Astrocyte of the spinal cord (primary cell): ENCODE measurements at regions not wholly inside any gene's neighbourhood (a gene's known extent, or its start where the extent isn't known, plus 50 kb on each side); places are given as distances from the start of the nearest gene placed in this dataset.
A peak's percentile ranks its signal among the peaks of the same experiment; 100 is the strongest.

ENCODE experiments used
- DNase-seq: peaks from one replicate; pipeline ENCODE4 v3.0.0; 2011; ENCODE audit warnings: low read depth, low spot score
- H3K4me3 ChIP-seq: 2 replicates; pipeline ENCODE4 v1.5.1; 2011; ENCODE audit warnings: low read depth, mild to moderate bottlenecking, low read length, moderate library complexity
- CTCF ChIP-seq: IDR thresholded peaks from 2 replicates; pipeline ENCODE4 v1.5.1; 2012; ENCODE audit warnings: low read depth, mild to moderate bottlenecking, low read length, inconsistent platforms
- in situ Hi-C: cut with HindIII; loops from 2 replicates; pipeline ENCODE4 v1.10.0; 2017; ENCODE audit warnings: low sequenced_read_pairs

GRCh38 chr12:42996869-42997431, 407.4 kb upstream of the PRICKLE1 start:
- in situ Hi-C loops: no loop called here
- no peak overlapping the region for H3K4me3 ChIP-seq
- TF ChIP-seq CTCF: no peak
- DNase-seq: no peak

DNA sequence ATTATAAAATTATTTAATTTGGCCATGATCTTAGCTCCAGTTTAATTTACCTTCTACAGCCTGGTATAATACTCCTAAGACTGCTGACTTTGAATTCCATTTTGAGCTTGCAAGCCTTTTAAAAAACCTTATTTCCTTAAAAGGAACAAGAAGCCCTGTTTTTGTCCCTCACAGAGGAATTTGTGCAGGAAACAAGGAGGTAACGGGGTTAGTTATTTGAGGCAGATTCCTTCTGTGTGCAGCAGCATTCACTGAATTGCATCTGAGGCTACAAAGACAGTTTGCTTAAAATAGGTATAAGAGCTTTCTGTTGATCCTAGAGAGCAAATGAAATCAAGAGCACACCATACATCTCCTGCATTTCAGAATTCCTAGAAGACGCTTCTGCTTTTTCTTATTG, 403.3 kb upstream of the PRICKLE1 start:
- in situ Hi-C loops: no loop called here
- DNase-seq: peak; percentile 32
- H3K4me3 ChIP-seq: no peak overlapping the region
- TF ChIP-seq CTCF: no peak

GRCh38 chr12:42990387-42990786, 400.8 kb upstream of the PRICKLE1 start:
- no peak for TF ChIP-seq CTCF
- no peak for DNase-seq
- in situ Hi-C loops: no loop called here
- H3K4me3 ChIP-seq: no peak overlapping the region

GRCh38 chr12:42987216-42987650, 397.7 kb upstream of the PRICKLE1 start:
- peak; percentile 28 for DNase-seq
- no peak for TF ChIP-seq CTCF
- in situ Hi-C loops: no loop called here

GRCh38 chr12:42985506-42985905, 396.0 kb upstream of the PRICKLE1 start:
- in situ Hi-C loops: no loop called here
- DNase-seq: no peak
- TF ChIP-seq CTCF: no peak
- no peak overlapping the region for H3K4me3 ChIP-seq

More at GRCh38 chr12:42987216-42987650, 397.7 kb upstream of the PRICKLE1 start:
- H3K4me3 ChIP-seq: no peak overlapping the region

DNA sequence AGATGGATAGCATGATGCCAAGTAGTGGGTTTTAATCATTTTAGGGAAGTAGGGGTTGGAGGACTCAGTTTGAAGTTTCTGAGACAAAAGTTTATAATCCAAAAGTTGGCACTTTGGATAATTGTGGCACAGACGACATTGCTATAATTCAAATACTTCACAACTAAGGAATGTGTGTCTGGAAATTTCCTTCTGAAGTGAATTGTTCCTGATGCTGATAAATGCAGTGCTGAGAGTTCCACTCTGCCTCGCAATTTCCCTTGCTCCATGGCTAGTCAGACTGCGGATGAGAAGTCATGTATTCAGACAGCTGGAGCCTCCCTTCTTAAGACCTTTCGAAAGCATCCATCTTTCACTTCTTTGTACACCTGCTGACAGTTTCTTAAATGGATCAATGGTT, 393.3 kb upstream of the PRICKLE1 start:
- no peak for TF ChIP-seq CTCF

GRCh38 chr12:42981379-42981778, 391.8 kb upstream of the PRICKLE1 start:
- DNase-seq: peak; percentile 76
- no peak overlapping the region for H3K4me3 ChIP-seq
- TF ChIP-seq CTCF: no peak
- in situ Hi-C loops: no loop called here

More for the DNA sequence above, 393.3 kb upstream of the PRICKLE1 start:
- in situ Hi-C loops: no loop called here
- H3K4me3 ChIP-seq: no peak overlapping the region
- DNase-seq: no peak
